CD4-positive, alpha-beta T cell (primary cell): ENCODE measurements at regions not wholly inside any gene's neighbourhood (a gene's known extent, or its start where the extent isn't known, plus 50 kb on each side); places are given as distances from the start of the nearest gene placed in this dataset.
"Not testable (repeated sequence)": the region's sequence is repeated elsewhere in the genome, so short reads cannot be mapped to it uniquely, and the experiment has no call there.

Source experiments
- ATAC-seq: fragments of 200-7000 bp; cut with Tn5 transposase; one replicate; pipeline ENCODE4 v1.10.0; 2022; ENCODE audit warnings: mild to moderate bottlenecking; ENCODE audit not compliant: poor library complexity
- CTCF ChIA-PET: fragments of 350-600 bp; sonication (Branson Sonifier 250); formaldehyde crosslinking; loops from one replicate; lab custom pipeline; 2021; ENCODE audit warnings: antibody characterized with exemption, inconsistent platforms; lab: Charles Lee
- POLR2A ChIA-PET: fragments of 350-600 bp; sonication (Branson Sonifier 250); formaldehyde crosslinking; loops from one replicate; lab custom pipeline; 2021; ENCODE audit warnings: antibody characterized with exemption, inconsistent platforms; lab: Charles Lee
- DNase-seq, 14 experiments: peaks; one replicate each; pipeline ENCODE4 v3.0.0-alpha.2; 2013 to 2020; ENCODE audit warnings: mixed read lengths in 2 of 14
- H3K27ac ChIP-seq, 2 donors: one replicate each; pipeline versions ENCODE4 v1.5.1 to v1.7.0; 2013; ENCODE audit warnings: low read length in 2 of 2, low read depth in 1 of 2, mild to moderate bottlenecking in 1 of 2
- H3K27me3 ChIP-seq, 2 experiments: 1 replicate in 1 of 2; 2 replicates in 1 of 2; pipeline versions ENCODE4 v1.6.1 to v1.7.0; 2013; ENCODE audit warnings: low read length in 2 of 2, control low read depth in 1 of 2, mild to moderate bottlenecking in 1 of 2, moderate library complexity in 1 of 2; ENCODE audit not compliant: insufficient read depth in 2 of 2, control insufficient read depth in 1 of 2
- H3K36me3 ChIP-seq: one replicate; pipeline ENCODE4 v1.6.1; 2013; ENCODE audit warnings: low read length, control low read depth; ENCODE audit not compliant: insufficient read depth
- H3K4me1 ChIP-seq: one replicate; pipeline ENCODE4 v1.6.1; 2013; ENCODE audit warnings: low read length, control low read depth; ENCODE audit not compliant: insufficient read depth
- H3K4me3 ChIP-seq: one replicate; pipeline ENCODE4 v1.5.1; 2013; ENCODE audit warnings: mild to moderate bottlenecking, low read length, moderate library complexity
- H3K9me3 ChIP-seq, 2 experiments: 1 replicate in 1 of 2; 2 replicates in 1 of 2; pipeline versions ENCODE4 v1.6.1 to v1.7.0; 2013; ENCODE audit warnings: low read length in 2 of 2, mild to moderate bottlenecking in 2 of 2, control low read depth in 1 of 2, moderate library complexity in 1 of 2; ENCODE audit not compliant: control insufficient read depth in 1 of 2, insufficient read depth in 1 of 2
- H3K27ac Mint-ChIP-seq: one replicate; pipeline ENCODE4 v1.8.0; 2020; ENCODE audit warnings: mixed read lengths
- H3K27me3 Mint-ChIP-seq: one replicate; pipeline ENCODE4 v1.8.0; 2021; ENCODE audit warnings: mixed read lengths
- H3K36me3 Mint-ChIP-seq: one replicate; pipeline ENCODE4 v1.8.0; 2021; ENCODE audit warnings: low read depth, mixed read lengths
- H3K4me1 Mint-ChIP-seq: one replicate; pipeline ENCODE4 v1.8.0; 2021; ENCODE audit warnings: low read depth, mixed read lengths
- H3K4me3 Mint-ChIP-seq: one replicate; pipeline ENCODE4 v1.8.0; 2020; ENCODE audit warnings: mild to moderate bottlenecking, mixed read lengths
- H3K9me3 Mint-ChIP-seq: one replicate; pipeline ENCODE4 v1.8.0; 2020; ENCODE audit warnings: mixed read lengths
- intact Hi-C, 2 experiments: fragments of 100-400 bp; cut with DNase I in 1 of 2; cut with micrococcal nuclease in 1 of 2; formaldehyde crosslinking; loops; one replicate each; pipeline versions ENCODE4 v1.15.1 to v1.9.0; 2023 to 2025; cut with DNase I, micrococcal nuclease
- TF ChIP-seq, protein P1 (sequence below): fragments of 200-600 bp; IDR thresholded peaks from one replicate; pipeline ENCODE4 v1.8.0; 2022; ENCODE audit warnings: antibody characterized with exemption, mild to moderate bottlenecking

DNA sequence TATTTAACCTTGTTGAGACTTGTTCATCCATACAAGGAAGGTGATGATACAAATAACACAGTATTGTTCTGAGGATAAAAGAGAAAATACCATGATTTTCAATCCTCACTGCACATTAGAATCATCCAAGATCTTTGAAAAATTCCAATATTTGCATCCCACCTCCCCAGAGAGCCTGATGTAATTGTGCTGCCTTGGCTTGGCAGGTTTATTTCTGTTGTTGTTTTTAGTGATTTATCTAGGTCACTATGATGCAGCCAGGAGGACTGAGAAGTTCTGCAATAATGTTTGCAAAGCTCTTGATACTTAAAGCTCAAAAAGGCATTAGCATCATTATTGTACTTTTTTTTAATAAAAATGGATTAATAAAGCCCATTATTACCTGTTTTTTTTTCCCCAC is 67.0 kb upstream of the NMUR2 start:
- no peaks in the 10 kb centered on the region for H3K36me3 Mint-ChIP-seq
- CTCF ChIA-PET = no interaction called here

DNA sequence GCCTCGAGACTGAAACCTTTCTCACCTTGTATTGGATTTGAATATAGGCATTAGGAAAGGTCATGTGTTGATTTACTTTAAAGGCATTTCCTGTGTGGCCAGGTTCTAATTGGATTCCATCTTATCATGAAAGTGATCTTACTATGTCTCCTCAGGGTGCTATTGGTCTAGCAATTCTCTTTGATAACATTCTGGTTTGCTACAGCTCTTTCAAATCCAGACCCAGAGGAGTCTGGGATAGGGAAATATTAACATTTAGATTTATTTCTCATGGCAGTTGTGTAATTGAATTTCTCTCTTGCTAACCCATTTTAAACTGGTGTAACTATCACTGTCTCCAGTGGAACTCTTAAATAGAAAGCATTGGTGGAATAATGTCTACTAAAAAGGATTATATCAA is 69.9 kb upstream of the NMUR2 start:
- Histone ChIP-seq H3K9me3 (peaks cover 0 to 1% of the 10 kb centered on the region in 2 experiments), H3K27ac (no peak overlapping the region), H3K4me1 (no peaks in the 10 kb centered on the region), H3K4me3 (no peak overlapping the region), H3K36me3 (no peaks in the 10 kb centered on the region), H3K27me3 (no peaks in the 10 kb centered on the region)
- Mint-ChIP-seq H3K9me3 (no peaks in the 10 kb centered on the region), H3K27me3 (peaks cover 22% of the 10 kb centered on the region), H3K27ac (no peak overlapping the region), H3K4me1 (no peaks in the 10 kb centered on the region), H3K4me3 (no peak overlapping the region), H3K36me3 (no peaks in the 10 kb centered on the region)
- ChIA-PET POLR2A (no interaction called here), CTCF (no interaction called here)
- DNase-seq (no peak), ATAC-seq (no peak)
- intact Hi-C loops = no loop called here
- TF ChIP-seq, protein P1, sequence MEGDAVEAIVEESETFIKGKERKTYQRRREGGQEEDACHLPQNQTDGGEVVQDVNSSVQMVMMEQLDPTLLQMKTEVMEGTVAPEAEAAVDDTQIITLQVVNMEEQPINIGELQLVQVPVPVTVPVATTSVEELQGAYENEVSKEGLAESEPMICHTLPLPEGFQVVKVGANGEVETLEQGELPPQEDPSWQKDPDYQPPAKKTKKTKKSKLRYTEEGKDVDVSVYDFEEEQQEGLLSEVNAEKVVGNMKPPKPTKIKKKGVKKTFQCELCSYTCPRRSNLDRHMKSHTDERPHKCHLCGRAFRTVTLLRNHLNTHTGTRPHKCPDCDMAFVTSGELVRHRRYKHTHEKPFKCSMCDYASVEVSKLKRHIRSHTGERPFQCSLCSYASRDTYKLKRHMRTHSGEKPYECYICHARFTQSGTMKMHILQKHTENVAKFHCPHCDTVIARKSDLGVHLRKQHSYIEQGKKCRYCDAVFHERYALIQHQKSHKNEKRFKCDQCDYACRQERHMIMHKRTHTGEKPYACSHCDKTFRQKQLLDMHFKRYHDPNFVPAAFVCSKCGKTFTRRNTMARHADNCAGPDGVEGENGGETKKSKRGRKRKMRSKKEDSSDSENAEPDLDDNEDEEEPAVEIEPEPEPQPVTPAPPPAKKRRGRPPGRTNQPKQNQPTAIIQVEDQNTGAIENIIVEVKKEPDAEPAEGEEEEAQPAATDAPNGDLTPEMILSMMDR = no peak

More for the DNA sequence above, 67.0 kb upstream of the NMUR2 start:
- POLR2A ChIA-PET = no interaction called here
- Histone ChIP-seq H3K27ac (no peak overlapping the region), H3K4me3 (no peak overlapping the region), H3K27me3 (no peaks in the 10 kb centered on the region), H3K4me1 (no peaks in the 10 kb centered on the region), H3K36me3 (no peaks in the 10 kb centered on the region), H3K9me3 (no peaks in the 10 kb centered on the region)
- H3K27me3 Mint-ChIP-seq = peaks cover 19% of the 10 kb centered on the region
- DNase-seq = no peak
- no peaks in the 10 kb centered on the region for H3K9me3 Mint-ChIP-seq
- H3K27ac Mint-ChIP-seq = no peak overlapping the region
- H3K4me3 Mint-ChIP-seq = no peak overlapping the region
- intact Hi-C loops = no loop called here
- TF ChIP-seq, protein P1 = no peak
- no peak for ATAC-seq
- no peaks in the 10 kb centered on the region for H3K4me1 Mint-ChIP-seq

DNA sequence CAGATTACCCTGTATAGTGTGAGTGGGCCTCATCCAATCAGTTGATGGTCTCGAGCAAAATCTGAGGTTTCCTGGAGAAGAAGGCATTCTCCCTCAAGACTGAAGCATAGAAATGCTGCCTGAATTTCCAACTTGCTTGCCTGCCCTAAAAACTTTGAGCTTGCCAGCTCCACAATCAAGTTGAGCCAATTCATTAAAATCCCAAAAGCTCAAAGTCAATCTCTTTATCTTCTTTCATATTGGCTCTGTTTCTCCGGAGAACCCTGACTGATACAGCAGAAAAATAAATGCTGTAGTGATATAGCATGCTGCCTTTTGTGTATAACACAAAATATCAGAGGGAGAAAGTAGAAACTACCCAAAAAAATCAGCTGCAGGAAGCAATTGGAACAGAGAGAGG is 72.5 kb upstream of the NMUR2 start:
- no peaks in the 10 kb centered on the region for H3K36me3 ChIP-seq
- CTCF ChIA-PET = no interaction called here

DNA sequence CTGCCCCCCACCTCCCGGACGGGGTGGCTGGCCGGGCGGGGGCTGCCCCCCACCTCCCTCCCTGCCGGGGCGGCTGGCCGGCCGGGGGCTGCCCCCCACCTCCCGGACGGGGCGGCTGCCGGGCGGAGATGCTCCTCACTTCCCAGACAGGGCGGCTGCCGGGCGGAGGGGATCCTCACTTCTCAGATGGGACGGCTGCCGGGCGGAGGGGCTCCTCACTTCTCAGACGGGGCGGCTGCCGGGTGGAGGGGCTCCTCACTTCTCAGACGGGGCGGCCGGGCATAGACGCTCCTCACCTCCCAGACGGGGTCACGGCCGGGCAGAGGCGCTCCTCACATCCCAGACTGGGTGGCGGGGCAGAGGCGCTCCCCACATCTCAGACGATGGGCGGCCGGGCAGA is 74.8 kb upstream of the NMUR2 start:
- H3K27me3 ChIP-seq = not testable (repeated sequence)

More for the DNA sequence above, 72.5 kb upstream of the NMUR2 start:
- Mint-ChIP-seq H3K9me3 (no peaks in the 10 kb centered on the region), H3K27ac (no peak overlapping the region), H3K4me1 (no peaks in the 10 kb centered on the region), H3K36me3 (no peaks in the 10 kb centered on the region), H3K4me3 (no peak overlapping the region), H3K27me3 (peaks cover 17% of the 10 kb centered on the region)
- Histone ChIP-seq H3K27ac (no peak overlapping the region), H3K9me3 (peaks cover 0 to 10% of the 10 kb centered on the region in 2 experiments), H3K4me3 (no peak overlapping the region), H3K27me3 (no peaks in the 10 kb centered on the region), H3K4me1 (no peaks in the 10 kb centered on the region)
- intact Hi-C loops = no loop called here
- TF ChIP-seq, protein P1 = no peak
- POLR2A ChIA-PET = no interaction called here
- ATAC-seq (no peak), DNase-seq (no peak)

DNA sequence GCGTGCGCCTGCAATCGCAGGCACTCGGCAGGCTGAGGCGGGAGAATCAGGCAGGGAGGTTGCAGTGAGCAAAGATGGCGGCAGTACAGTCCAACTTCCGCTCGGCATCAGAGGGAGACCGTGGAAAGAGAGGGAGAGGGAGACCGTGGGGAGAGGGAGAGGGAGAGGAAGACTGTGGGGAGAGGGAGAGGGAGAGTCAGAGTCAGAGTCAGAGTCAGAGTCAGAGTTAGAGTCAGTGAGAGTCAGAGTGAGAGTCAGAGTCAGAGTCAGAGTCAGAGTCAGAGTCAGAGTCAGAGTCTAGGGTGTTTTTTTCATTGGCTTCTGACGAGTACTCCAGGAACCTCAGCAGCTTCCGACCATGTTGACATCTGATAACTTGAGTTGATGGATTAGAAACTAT is 75.6 kb upstream of the NMUR2 start:
- H3K4me1 Mint-ChIP-seq, H3K27ac Mint-ChIP-seq, H3K27ac ChIP-seq, ATAC-seq, H3K9me3 ChIP-seq, POLR2A ChIA-PET, H3K9me3 Mint-ChIP-seq, CTCF ChIA-PET, DNase-seq, H3K36me3 Mint-ChIP-seq, intact Hi-C loops, H3K4me1 ChIP-seq, H3K36me3 ChIP-seq, H3K27me3 ChIP-seq, H3K4me3 Mint-ChIP-seq, H3K4me3 ChIP-seq: not testable (repeated sequence)
- peaks cover 17% of the 10 kb centered on the region for H3K27me3 Mint-ChIP-seq

More for the DNA sequence above, 74.8 kb upstream of the NMUR2 start:
- intact Hi-C loops, H3K27ac Mint-ChIP-seq, ATAC-seq, H3K4me1 Mint-ChIP-seq, H3K36me3 Mint-ChIP-seq, H3K27ac ChIP-seq, H3K36me3 ChIP-seq, H3K4me3 Mint-ChIP-seq, H3K9me3 ChIP-seq, H3K4me1 ChIP-seq, H3K9me3 Mint-ChIP-seq, DNase-seq, CTCF ChIA-PET, POLR2A ChIA-PET, H3K4me3 ChIP-seq: not testable (repeated sequence)
- H3K27me3 Mint-ChIP-seq = peaks cover 21% of the 10 kb centered on the region
